Neural progenitor cell (in vitro differentiated cells): ENCODE measurements at regions not wholly inside any gene's neighbourhood (a gene's known extent, or its start where the extent isn't known, plus 50 kb on each side); places are given as distances from the start of the nearest gene placed in this dataset.
"Not testable (repeated sequence)": the region's sequence is repeated elsewhere in the genome, so short reads cannot be mapped to it uniquely, and the experiment has no call there.

Experiments used
- DNase-seq: peaks from one replicate; pipeline ENCODE4 v3.0.0-alpha.2; 2016; ENCODE audit warnings: low spot score
- H2AFZ ChIP-seq: fragments of 200-600 bp; sonication (generic); replicated peaks from 2 replicates; pipeline ENCODE4 v1.6.1; 2016; ENCODE audit warnings: antibody characterized with exemption
- H3F3A ChIP-seq: fragments of 200-600 bp; sonication (generic); 2 replicates; pipeline ENCODE4 v1.6.1; 2016; ENCODE audit warnings: antibody characterized with exemption, low read depth
- H3K27ac ChIP-seq: fragments of 200-600 bp; sonication (generic); 2 replicates; pipeline ENCODE4 v1.5.1; 2016; ENCODE audit warnings: mild to moderate bottlenecking
- H3K27me3 ChIP-seq: fragments of 200-600 bp; sonication (generic); 2 replicates; pipeline ENCODE4 v1.6.1; 2016; ENCODE audit warnings: mild to moderate bottlenecking, moderate library complexity
- H3K36me3 ChIP-seq: fragments of 200-600 bp; sonication (generic); 2 replicates; pipeline ENCODE4 v1.5.1; 2016
- H3K4me1 ChIP-seq: fragments of 200-600 bp; sonication (generic); 2 replicates; pipeline ENCODE4 v1.6.1; 2016; ENCODE audit warnings: mixed run types
- H3K4me2 ChIP-seq: fragments of 200-600 bp; sonication (generic); 2 replicates; pipeline ENCODE4 v1.6.1; 2016
- H3K4me3 ChIP-seq: fragments of 200-600 bp; sonication (generic); 2 replicates; pipeline ENCODE4 v1.5.1; 2016
- H3K79me2 ChIP-seq: fragments of 200-600 bp; sonication (generic); 2 replicates; pipeline ENCODE4 v1.6.1; 2016; ENCODE audit warnings: low read depth
- H3K9ac ChIP-seq: fragments of 200-600 bp; sonication (generic); 2 replicates; pipeline ENCODE4 v1.6.1; 2016
- H3K9me3 ChIP-seq: fragments of 200-600 bp; sonication (generic); 2 replicates; pipeline ENCODE4 v1.5.1; 2016; ENCODE audit warnings: low read depth
- H4K20me1 ChIP-seq: fragments of 200-600 bp; sonication (generic); 2 replicates; pipeline ENCODE4 v1.6.1; 2016; ENCODE audit warnings: low read depth
- H3K27ac Mint-ChIP-seq: 3 replicates; pipeline ENCODE4 v1.8.0; 2021; ENCODE audit warnings: mixed read lengths
- H3K27me3 Mint-ChIP-seq: 2 replicates; pipeline ENCODE4 v1.8.0; 2022; ENCODE audit warnings: low read depth, mild to moderate bottlenecking, inconsistent platforms, moderate library complexity, mixed read lengths; ENCODE audit not compliant: insufficient read depth
- H3K36me3 Mint-ChIP-seq: 3 replicates; pipeline ENCODE4 v1.8.0; 2021; ENCODE audit warnings: mixed read lengths
- H3K4me1 Mint-ChIP-seq: 3 replicates; pipeline ENCODE4 v1.8.0; 2021; ENCODE audit warnings: mixed read lengths
- H3K4me3 Mint-ChIP-seq: 3 replicates; pipeline ENCODE4 v1.8.0; 2021; ENCODE audit warnings: mild to moderate bottlenecking, moderate library complexity, mixed read lengths
- H3K9me3 Mint-ChIP-seq: 3 replicates; pipeline ENCODE4 v1.8.0; 2020; ENCODE audit warnings: mixed read lengths
- CTCF ChIP-seq: fragments of 200-600 bp; sonication (generic); IDR thresholded peaks from 2 replicates; pipeline ENCODE4 v1.5.1; 2017; ENCODE audit warnings: antibody characterized with exemption, mild to moderate bottlenecking
- EZH2 ChIP-seq: fragments of 200-600 bp; sonication (generic); IDR thresholded peaks from 2 replicates; pipeline ENCODE4 v1.6.1; 2017; ENCODE audit warnings: antibody characterized with exemption, mild to moderate bottlenecking, moderate library complexity
- EZH2phosphoT487 ChIP-seq: fragments of 200-600 bp; sonication (generic); IDR thresholded peaks from 2 replicates; pipeline ENCODE4 v1.6.1; 2017; ENCODE audit warnings: antibody characterized with exemption

GRCh38 chr10:20485554-20485953 is 411.6 kb downstream of the NEBL start:
- TF ChIP-seq CTCF (no peak), EZH2 (no peak), EZH2phosphoT487 (no peak)
- Histone ChIP-seq H3K4me3 (no peak overlapping the region), H2AFZ (peak overlapping the region; percentile 37), H3K4me1 (no peaks in the 10 kb centered on the region), H3K36me3 (no peaks in the 10 kb centered on the region), H3K9ac (no peak overlapping the region), H3K27ac (no peak overlapping the region), H4K20me1 (no peaks in the 10 kb centered on the region), H3K79me2 (no peaks in the 10 kb centered on the region), H3K27me3 (no peaks in the 10 kb centered on the region), H3F3A (no peaks in the 10 kb centered on the region), H3K4me2 (no peak overlapping the region), H3K9me3 (peaks cover 7% of the 10 kb centered on the region)
- Mint-ChIP-seq H3K4me1 (no peaks in the 10 kb centered on the region), H3K36me3 (no peaks in the 10 kb centered on the region), H3K4me3 (no peak overlapping the region), H3K27ac (no peak overlapping the region), H3K9me3 (peaks cover 9% of the 10 kb centered on the region), H3K27me3 (peaks cover 5% of the 10 kb centered on the region)
- no peak for DNase-seq

GRCh38 chr10:20481054-20481453 is 416.1 kb downstream of the NEBL start:
- H3K36me3 Mint-ChIP-seq: no peaks in the 10 kb centered on the region
- Histone ChIP-seq H3K9ac (no peak overlapping the region), H3K9me3 (peaks cover 7% of the 10 kb centered on the region), H3K4me3 (no peak overlapping the region), H4K20me1 (no peaks in the 10 kb centered on the region), H3K27ac (no peak overlapping the region), H2AFZ (no peak overlapping the region), H3K4me1 (no peaks in the 10 kb centered on the region), H3K79me2 (no peaks in the 10 kb centered on the region), H3F3A (no peaks in the 10 kb centered on the region), H3K36me3 (no peaks in the 10 kb centered on the region), H3K27me3 (no peaks in the 10 kb centered on the region), H3K4me2 (no peak overlapping the region)
- DNase-seq: no peak
- no peak overlapping the region for H3K27ac Mint-ChIP-seq
- peaks cover 5% of the 10 kb centered on the region for H3K27me3 Mint-ChIP-seq
- no peak for TF ChIP-seq CTCF
- TF ChIP-seq EZH2: no peak
- no peak for TF ChIP-seq EZH2phosphoT487
- H3K9me3 Mint-ChIP-seq: peaks cover 17% of the 10 kb centered on the region
- H3K4me3 Mint-ChIP-seq: no peak overlapping the region
- H3K4me1 Mint-ChIP-seq: no peaks in the 10 kb centered on the region

- H3K27ac Mint-ChIP-seq: not testable (repeated sequence)
These were observed 416.5 kb downstream of the NEBL start for GRCh38 chr10:20480575-20480974.

GRCh38 chr10:20474064-20474463 is 423.0 kb downstream of the NEBL start:
- H3K27me3 Mint-ChIP-seq: peaks cover 2% of the 10 kb centered on the region
- Histone ChIP-seq H3K79me2 (no peaks in the 10 kb centered on the region), H3K4me3 (no peak overlapping the region), H2AFZ (no peak overlapping the region), H3K4me1 (no peaks in the 10 kb centered on the region), H3K4me2 (no peak overlapping the region), H3K27me3 (no peaks in the 10 kb centered on the region), H3K27ac (no peak overlapping the region), H3K36me3 (peaks cover 7% of the 10 kb centered on the region), H3F3A (no peaks in the 10 kb centered on the region), H3K9ac (no peak overlapping the region), H3K9me3 (no peaks in the 10 kb centered on the region), H4K20me1 (no peaks in the 10 kb centered on the region)
- peaks cover 8% of the 10 kb centered on the region for H3K4me1 Mint-ChIP-seq
- TF ChIP-seq EZH2 (no peak), CTCF (no peak), EZH2phosphoT487 (no peak)
- no peak overlapping the region for H3K4me3 Mint-ChIP-seq
- no peak overlapping the region for H3K27ac Mint-ChIP-seq
- no peaks in the 10 kb centered on the region for H3K9me3 Mint-ChIP-seq
- no peak for DNase-seq
- H3K36me3 Mint-ChIP-seq: no peaks in the 10 kb centered on the region

More at GRCh38 chr10:20480575-20480974, 416.5 kb downstream of the NEBL start:
- not testable (repeated sequence) for H4K20me1 ChIP-seq, H3K27me3 ChIP-seq, H3K4me3 ChIP-seq, DNase-seq, H3K79me2 ChIP-seq, H3K36me3 ChIP-seq, H3K4me3 Mint-ChIP-seq, H3K27ac ChIP-seq, H3K9ac ChIP-seq, H3K27me3 Mint-ChIP-seq, H3K4me2 ChIP-seq, H3K4me1 Mint-ChIP-seq, H3K9me3 ChIP-seq, H2AFZ ChIP-seq, H3K36me3 Mint-ChIP-seq, H3K4me1 ChIP-seq, H3F3A ChIP-seq
- H3K9me3 Mint-ChIP-seq: peaks cover 17% of the 10 kb centered on the region
